NCI-H345 (cell line): ENCODE measurements at regions not wholly inside any gene's neighbourhood (a gene's known extent, or its start where the extent isn't known, plus 50 kb on each side); places are given as distances from the start of the nearest gene placed in this dataset.
"Not testable (repeated sequence)": the region's sequence is repeated elsewhere in the genome, so short reads cannot be mapped to it uniquely, and the experiment has no call there.

Source experiments
- DNase-seq: peaks from one replicate; lab custom pipeline; 2025; lab: John Stamatoyannopoulos, UW

DNA sequence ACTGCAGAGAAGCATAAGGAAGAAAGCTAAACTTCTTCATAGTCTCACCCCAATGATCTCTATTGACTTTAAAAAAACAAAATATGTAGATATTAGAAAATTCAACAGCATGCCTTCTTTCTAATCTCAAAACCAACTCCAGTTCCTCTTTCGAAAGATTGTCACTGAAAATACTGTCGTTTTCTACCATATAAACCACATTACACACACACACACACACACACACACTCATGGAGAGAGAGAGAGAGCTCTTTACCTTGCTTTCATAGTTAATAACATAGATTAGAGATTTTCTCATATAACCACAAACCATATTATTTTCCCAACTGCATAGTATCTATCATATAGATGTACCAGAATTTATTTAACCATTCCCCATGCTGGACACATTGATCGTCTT lies 296.2 kb upstream of the MGMT start:
- DNase-seq, result no peak

DNA sequence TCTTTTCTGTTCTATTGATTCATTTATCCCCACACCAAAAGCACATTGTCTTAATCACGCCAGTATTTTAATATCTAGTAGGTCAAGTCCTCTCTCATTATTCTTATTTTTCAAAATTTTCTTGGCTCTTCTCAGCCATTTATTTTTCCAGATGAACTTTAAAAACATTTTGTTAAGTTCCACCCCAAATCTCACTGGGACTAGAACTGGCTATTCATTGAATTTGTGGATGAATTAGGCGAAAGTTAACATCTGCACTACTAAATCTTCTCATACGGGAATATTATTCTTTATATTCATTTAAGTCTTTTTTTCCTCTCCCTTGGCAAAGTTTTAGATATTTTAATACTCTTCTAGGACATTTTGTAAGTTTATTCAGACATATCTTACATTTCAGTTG lies 295.2 kb upstream of the MGMT start:
- no peak for DNase-seq

DNA sequence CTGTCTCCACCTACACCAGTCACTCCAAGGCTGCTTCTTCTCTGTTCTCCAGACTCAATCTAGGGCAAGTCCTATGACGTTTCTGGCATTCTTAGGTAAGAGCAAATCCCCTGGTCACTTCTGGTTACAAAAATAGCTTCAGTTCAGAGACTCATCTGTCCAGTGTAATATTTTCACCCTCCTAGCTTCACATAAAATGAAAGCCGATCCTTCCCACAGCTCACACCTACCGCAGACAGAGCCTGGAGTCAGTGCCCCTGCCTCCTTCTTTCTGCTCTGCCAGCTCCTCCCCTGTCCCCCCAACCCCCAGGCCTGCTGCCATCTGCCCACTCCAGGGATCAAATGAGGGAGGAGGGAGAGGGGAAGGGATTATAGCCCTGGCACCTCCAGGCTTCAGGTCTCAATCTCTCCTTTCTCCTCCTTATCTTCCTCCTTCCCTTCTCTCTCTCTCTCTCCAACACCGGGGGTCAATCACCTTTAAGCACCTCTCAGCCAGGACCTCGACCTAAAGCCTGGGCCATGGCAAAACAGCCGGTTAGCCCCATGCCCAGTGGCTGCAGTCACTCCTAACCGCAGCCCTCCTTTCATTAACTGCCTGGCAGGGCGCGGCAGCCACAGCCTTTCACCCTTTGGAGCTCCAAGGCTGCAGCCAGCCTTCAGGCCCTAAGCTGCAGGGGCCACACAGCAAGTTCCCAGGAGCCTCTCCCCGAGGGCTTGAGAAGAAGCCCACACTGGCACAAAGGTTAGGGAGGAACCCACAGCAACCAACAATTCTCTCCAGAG lies 292.6 kb upstream of the MGMT start:
- DNase-seq, result no peak

DNA sequence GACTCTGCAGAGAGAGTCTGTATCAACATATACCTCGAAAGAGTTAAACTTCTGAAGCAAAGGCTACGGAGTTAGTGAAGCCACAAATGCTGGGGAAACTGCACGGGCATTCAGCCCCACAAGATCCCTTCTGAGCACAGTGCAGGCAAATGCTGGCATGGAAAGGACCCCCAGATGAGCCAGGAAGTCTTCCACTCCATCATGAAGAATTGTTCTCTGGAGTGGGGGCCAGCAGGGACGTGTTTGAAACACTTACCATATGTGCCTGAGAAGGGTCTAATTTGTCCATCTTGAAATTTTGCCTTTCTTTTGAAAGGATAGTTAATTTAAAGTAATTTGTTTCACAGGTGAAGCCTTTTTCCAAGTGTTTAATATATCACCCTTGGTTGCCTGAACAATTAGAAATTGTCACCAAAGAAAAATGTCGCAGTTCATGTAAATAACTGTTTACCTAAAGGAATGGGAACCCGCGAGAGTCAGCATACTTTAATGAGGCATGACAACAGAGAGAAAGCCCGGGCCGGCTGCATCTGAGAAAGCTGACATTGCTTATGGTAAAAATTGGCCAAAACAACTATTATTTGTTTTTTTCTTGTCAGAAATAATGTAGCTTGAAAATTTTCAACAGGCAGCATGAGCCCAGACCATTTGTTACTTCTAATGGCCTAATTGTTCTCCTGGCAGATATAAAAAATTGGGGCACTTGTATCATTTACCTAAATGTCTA lies 287.6 kb upstream of the MGMT start:
- no peak for DNase-seq

DNA sequence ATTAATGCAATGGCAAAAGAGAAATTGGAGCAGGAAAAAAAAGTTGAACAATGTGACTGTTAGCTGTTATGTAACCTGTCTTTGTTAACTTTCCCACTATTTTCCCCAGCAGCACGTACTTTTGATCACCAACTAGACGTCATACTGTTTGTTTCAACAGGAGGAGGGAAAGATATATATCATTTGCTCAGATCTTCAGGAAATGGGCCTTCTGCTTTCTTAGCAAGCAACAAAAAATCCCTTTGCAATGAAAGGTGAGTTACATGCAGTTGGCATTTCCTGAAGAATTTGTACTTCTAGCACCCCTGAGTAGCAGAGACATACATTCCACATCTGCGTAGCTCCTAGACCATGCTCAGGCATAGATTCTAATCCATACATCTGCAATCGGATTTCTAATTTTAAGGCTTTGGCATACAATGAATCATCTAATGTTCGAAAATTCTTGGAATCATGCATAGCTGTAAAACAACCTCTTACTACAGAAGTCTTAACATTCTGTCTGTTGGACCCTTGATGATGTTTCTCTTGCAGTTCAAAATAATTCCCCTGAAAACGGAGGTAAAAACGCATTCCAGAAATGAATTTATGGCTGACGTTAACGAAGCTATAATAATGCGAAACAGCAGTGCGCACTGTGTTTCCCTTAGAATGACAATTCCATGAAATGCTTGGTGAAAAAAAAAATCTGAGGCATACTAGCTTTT lies 286.9 kb upstream of the MGMT start:
- no peak for DNase-seq

DNA sequence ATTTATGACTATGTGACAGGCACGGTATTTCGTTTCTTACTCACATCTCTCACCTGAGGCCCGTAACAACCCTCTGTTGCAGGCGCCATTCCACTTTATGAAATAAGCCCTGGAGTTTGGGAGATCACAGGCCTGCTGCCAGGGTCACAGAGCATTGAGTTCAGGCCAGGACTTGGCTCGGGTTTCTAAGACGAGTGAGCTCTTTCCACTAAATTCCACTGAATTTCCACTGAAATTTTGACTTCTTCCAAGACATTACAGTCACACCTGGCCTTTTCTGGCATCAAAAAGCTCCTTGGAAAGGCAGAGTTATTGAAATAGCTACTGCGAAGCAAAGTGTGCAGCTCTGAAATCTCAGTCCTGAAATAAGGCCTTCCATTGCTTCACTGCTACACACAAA lies 282.8 kb upstream of the MGMT start:
- DNase-seq, result no peak

DNA sequence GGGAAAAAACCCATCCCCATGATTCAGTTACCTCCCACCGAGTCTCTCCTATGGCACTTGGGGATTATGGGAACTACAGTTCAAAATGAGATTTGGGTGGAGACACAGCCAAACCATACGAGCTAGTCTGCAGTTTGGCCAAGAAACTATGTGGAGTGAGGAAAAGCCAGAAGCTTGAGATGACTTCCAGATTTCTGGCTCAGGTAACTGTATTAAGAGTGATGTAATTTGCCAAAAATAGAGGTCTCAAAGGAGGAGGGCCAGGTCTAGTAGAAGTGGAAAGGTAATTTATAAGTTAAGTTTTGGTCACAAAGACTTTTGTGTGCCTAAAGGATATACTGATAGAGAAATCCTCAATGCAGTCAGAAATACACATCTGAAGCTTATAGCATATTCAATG lies 279.7 kb upstream of the MGMT start:
- no peak for DNase-seq

DNA sequence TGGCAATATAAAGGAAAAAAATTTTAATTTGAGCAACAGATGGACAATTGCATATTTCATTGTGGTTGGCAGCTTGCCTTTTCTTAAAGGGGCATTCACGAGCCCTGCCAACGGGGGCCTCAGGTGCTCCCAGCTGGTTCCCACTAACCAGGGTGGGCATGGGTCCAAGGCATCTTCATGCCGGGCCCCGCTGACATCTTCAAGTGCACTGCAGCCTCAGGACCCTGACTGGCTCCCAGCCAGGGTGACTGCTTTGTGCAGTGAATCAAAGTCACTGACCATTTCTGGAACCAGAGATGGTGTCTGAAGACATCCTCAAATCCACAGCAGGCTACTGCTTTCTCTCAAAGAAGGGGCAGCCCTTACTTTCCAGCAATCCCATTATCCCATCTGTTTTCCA lies 275.2 kb upstream of the MGMT start:
- DNase-seq, result no peak

DNA sequence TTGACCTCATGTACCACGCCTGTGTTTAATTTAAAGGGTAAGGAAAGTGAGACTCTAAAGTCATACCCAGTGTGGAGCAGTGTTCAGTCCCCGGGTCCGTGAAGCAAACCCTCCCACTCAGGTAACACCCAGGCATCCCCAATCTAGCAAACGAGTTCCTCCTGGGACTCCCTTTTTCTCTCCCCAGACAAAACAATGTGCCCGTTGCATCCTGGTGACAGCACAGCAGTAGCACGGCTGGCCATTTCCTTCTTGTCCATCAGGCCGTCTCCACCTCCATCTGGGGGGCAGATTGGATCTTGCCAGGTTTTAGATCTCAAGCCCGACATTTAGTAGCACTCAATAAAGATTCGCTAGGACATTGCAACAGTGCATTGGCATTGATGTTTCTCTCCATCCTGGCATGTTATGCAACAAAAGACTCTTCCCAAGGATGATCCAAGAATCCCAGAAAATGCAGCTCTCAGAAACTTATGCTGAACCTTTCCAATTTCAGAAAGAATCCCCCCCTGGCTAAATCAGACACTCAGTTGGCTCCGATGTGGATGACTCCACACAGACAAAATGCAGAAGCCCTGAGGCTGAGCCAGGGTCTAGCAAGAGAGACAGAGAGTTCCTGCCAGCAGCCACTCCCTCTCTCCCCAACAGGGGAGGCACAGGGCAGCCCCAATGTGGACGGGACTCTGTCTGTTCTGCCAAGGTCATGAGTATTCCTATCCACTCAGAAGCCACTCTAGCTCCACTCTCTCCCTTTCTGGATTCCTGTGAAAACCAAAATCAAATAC lies 274.5 kb upstream of the MGMT start:
- DNase-seq, result no peak

DNA sequence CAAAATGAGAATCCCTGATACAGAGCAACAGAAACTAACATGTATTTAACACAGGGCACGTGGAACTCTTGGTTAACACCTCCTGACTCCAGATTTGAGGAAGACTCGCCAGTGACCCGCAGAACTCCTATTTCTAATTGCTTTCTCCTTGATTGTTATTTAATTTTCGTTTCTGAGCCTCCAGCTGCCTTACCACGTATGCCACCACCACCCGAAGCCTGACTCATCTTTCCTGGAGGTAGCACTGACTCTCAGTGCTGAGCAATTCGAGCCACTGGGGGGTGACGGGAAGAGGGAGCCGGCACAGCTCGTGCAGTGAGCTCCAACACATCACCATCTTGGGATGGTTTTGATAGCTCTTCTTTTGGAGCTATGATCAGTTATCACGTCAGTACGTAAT lies 273.9 kb upstream of the MGMT start:
- DNase-seq, result no peak

DNA sequence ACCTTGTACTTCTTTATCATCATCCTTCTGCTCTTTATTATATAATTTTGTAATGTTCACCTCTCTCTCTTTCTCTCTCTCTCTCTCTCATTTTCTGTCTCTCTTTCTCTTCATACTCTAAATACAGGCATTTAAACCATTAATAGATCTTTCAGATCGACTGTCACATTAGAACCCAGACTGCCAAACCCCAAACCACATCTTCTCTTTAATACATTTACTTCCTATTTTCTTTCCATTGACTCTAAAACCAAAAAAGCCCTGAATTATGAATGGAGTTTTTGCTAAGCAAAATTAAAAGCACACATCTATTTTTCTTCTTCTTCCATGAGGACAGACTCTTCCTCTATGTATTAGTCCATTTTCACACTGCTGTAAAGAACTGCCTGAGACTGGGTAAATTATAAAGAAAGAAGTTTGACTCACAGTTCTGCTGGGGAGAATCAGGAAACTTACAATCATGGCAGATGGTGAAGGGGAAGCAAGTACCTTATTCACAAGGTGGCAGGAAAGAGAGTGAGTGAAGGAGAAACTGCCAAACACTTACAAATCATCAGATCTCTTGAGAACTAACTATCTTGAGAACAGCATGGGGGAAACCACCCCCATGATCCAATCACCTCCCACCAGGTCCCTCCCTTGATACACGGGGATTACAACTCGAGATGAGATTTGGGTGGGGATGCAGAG lies 272.7 kb upstream of the MGMT start:
- no peak for DNase-seq

DNA sequence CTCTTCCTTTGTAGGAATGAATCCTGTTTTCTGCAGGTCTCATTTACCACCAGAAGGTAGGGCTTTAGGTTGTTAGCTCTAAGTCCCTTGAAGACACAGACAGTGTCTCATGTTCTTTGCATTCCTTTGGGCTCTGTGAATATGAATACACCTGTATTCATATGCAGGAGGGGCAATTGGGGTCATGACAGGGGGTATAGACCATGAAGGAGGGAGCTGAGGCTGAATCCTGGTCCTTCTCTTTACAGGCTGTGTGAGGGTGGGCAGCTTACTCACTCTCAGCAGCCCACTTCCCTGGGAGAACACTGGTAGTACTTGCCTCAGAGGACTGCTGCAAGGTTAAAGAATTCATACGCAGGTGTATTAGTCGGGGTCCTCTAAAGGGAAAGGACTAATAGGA lies 267.2 kb upstream of the MGMT start:
- no peak for DNase-seq

DNA sequence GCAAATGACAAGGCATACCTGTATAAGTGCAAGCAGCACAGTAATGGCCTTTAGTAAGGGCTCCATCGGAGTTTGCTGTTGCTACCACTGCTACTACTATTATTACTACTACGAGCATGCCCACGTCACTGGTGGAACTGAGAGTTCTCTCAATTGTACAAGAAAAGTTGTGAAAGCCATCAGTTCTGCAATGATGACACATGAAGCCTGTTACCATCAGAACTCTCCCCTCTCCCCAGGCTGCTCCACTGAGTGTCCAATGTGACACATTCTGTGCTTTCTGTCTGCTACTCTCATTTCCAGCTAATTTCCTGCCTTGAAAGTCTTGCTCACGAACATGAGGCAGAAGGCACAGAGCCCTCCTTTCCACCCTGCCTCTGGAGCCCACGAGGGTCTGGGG lies 263.2 kb upstream of the MGMT start:
- DNase-seq, result no peak

DNA sequence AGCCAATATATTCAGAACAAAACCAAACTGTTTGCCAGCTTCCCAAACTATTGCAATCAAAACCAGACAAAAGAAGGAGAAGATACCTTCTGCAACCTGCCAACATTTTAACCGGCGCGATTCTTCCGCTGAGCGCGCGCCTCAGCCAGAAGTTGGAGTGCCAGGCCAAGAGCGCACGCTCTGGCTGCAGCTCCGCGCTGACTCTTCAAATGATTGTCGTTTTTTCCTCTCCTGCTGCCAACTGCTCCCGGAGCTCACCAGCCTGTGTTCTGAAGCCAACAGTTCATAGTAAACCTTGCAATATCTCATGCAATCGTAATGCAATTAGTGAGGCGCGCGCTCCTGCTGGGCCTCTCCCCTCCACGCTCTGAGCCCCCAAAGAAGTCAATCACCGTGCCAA lies 259.7 kb upstream of the MGMT start:
- DNase-seq, result no peak

DNA sequence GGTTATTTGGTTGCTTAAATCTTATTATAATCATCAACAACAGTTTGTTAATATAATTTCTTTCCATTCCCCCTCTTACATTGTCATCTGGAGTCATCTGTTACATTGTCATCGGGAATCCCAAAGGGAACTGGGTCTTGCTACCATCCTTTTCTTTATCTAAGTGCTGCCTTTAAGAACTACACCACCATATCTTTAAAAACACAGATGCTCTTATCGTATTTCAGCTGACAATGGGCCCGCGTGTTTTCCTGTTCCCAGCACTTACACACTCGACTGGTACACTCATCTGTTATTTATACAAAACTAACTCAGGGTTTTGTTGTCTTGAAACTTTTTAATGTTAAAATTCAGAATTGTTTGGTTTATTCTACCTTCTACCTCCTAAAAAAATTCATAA lies 256.2 kb upstream of the MGMT start:
- no peak for DNase-seq

DNA sequence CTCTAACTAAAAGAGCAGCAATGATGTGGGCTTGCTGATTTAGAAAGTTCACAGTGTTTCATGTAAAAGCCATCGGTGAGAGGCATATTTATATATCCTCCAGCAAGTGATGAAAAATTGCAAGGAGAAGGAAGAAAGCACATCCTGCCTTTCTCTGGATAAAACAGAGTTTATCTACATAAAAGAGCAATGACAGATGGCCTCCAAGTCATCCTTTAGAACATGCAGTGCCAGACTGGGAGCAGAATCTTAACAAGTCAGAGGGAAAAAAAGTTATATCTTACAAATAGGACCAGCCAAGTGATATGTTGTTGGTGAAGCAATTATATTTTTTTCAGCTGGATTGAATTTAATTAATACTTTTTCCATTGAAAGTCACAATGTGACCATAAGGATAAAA lies 253.8 kb upstream of the MGMT start:
- DNase-seq, result no peak

DNA sequence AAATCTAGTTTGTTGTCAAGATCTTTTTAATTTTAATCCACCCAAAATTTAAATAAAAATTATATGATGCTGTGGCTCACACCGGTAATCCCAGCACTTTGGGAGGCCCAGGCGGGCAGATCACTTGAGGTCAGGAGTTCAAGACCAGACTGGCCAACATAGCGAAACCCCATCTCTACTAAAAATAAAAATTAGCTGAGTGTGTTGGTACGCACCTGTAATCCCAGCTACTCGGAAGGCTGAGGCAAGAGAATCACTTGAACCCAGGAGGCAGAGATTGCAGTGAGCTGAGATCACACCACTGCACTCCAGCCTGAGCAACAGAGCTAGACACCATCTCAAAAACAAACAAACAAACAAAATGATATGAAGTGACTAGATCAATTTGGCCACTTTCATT lies 253.0 kb upstream of the MGMT start:
- DNase-seq, result not testable (repeated sequence)

DNA sequence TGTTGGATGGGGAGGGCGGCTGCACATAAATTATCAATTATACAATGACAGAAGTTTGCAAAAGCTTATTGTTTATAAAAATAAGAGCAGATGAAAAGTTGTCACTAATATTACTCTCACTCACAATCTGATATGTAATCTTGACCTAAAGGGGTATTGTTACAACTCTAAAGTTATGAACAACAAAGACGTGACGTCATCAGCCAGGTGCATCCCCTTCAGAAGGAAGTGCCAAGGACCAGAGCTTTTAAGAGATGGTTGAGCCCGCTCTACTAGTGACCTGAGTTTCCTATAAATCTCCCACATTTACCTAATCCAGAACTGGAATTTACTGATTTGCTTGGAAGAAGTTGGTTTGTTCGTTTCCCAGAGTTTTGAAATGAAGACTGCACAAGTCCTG lies 247.7 kb upstream of the MGMT start:
- DNase-seq, result no peak

DNA sequence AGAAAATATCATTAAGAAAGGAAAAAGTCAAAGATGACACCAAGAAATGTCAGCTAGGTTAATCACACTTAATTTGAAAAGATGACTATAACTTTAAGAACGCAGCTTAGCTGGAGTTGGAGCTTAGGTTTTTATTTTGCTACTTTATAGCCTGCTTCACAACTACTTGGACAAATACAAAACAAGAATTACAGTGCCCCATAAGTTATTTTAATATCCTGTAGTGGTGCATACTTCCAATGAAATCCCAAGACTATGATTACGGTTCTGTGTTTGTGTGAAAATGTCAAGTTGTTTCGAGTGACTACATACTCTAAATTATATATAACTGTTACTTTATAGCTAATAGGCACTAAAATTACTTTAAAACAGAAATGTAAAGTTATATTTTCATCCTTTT lies 244.6 kb upstream of the MGMT start:
- DNase-seq, result no peak

DNA sequence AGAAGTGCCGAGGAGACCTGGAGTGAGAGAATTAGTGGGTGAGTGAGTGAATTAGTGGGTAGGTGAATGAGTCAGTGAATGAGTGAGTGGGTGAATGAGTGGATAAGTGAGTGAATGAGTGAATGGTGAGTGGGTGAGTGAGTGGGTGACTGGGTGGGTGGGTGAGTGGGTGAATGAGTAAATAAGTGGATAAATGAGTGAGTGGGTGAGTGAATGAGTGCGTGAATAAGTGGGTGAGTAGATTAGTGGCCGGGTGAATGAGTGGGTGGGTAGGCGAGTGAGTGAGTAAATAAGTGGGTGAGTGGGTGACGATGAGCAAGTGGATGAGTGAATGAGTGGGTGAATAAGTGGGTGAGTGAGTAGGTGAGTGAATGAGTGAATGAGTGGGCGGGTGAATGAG lies 243.7 kb upstream of the MGMT start:
- no peak for DNase-seq

DNA sequence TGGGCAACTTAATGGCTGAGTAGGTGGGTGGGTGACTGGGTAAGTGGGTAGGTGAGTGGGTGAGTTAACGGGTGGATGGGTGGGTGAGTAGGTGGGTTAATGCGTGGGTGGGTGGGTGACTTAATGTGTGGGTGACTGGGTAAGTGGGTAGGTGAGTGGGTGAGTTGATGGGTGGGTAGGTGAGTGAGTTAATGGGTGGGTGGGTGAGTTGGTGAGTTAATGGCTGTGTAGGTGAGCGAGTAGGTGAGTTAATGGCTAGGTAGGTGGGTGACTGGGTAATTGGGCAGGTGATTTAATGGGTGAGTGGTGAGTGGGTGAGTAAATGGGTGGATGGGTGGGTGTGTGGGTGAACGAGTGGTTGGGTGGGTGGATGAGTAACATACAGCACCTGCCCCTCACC lies 243.0 kb upstream of the MGMT start:
- DNase-seq, result no peak

DNA sequence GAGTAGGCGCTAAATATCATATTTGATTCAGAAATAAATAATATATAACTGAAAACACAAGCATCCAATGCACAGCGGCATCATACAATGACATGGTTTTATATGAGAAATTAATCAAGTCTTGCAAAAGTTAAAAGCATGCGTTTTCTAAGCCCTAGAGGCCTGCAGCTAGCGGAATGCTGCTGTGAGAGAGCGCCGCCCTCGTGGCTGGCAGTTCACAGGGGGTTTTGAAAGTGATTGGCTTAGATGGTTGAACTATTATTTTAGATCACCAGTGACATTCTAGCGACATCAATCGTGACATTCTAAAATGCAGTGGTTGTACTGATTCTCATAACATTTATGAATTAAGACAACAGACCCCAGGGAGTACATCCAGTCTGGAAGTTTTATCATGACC lies 235.2 kb upstream of the MGMT start:
- DNase-seq, result no peak
